ENCODE measurements at regions not wholly inside any gene's neighbourhood (a gene's known extent, or its start where the extent isn't known, plus 50 kb on each side); places are given as distances from the start of the nearest gene placed in this dataset.

DNA sequence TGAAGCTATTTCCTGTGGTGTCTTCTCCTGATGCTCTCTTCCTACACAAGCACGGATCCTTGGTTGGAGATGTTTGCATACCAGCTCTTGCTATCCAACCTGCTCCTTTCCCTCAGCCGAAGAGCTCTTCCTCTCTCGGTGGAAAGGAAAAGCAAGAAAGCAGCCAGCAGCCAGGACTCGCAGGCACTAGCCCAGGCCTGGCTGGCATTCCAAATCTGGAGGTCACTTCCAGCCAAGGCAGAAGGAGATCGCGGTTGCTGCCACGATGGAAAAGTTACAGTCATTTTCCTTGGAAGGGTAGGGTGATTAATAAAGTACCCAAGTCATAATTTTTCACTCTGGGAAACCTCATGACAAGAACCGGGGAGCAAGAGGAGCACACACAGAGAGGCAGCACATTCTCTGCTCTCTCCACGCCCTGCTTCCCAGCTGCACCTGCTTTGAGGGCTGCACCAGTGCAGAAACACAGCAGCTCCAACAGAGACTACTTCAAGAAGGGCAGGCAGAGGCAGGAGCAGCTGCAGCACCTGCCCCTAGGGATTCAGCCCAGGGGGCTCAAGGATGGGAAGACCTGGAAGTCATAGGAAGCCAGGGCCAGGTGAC, 399.3 kb downstream of the CADM1 start:
- Histone ChIP-seq H3K4me1 (ENCODE audit: control insufficient read depth, extremely low read depth, insufficient read depth, low read length) (no peaks in the 10 kb centered on the region), H3K9ac (ENCODE audit: control insufficient read depth, extremely low read depth, insufficient read depth, low read length) (no peak overlapping the region), H3K27me3 (ENCODE audit: control insufficient read depth, extremely low read depth, insufficient read depth, low read length) (no peaks in the 10 kb centered on the region), H3K4me2 (ENCODE audit: control insufficient read depth, extremely low read depth, insufficient read depth, low read depth, low read length) (no peak overlapping the region), H2AFZ (ENCODE audit: control insufficient read depth, low read length) (no peak overlapping the region), H3K27ac (ENCODE audit: control insufficient read depth, insufficient read depth, low read length) (no peak overlapping the region), H3K9me3 (ENCODE audit: control insufficient read depth, low read depth, low read length) (no peaks in the 10 kb centered on the region), H3K4me3 (ENCODE audit: control insufficient read depth in 2 of 3, extremely low read depth in 1 of 3, insufficient read depth in 2 of 3, low read depth in 1 of 3, low read length in 3 of 3) (no peak overlapping the region), H4K20me1 (ENCODE audit: control insufficient read depth, extremely low read depth, insufficient read depth, low read length) (no peaks in the 10 kb centered on the region), H3K79me2 (ENCODE audit: control insufficient read depth, insufficient read depth, low read length) (no peaks in the 10 kb centered on the region), H3K9me1 (ENCODE audit: control insufficient read depth, extremely low read depth, insufficient read depth, low read length) (no peaks in the 10 kb centered on the region), H3K36me3 (ENCODE audit: control insufficient read depth in 2 of 2, extremely low read depth in 1 of 2, insufficient read depth in 2 of 2, low read length in 2 of 2) (no peaks in the 10 kb centered on the region)
- no peak for FAIRE-seq
- dilution Hi-C loops (cut with MboI; ENCODE audit: extremely low pct_ligation_motif_present, low sequenced_read_pairs), result no loop called here
- TF ChIP-seq EZH2 (IDR thresholded peaks at IDR 0.05; ENCODE audit: low read length), result no peak
- TF ChIP-seq, protein P1, sequence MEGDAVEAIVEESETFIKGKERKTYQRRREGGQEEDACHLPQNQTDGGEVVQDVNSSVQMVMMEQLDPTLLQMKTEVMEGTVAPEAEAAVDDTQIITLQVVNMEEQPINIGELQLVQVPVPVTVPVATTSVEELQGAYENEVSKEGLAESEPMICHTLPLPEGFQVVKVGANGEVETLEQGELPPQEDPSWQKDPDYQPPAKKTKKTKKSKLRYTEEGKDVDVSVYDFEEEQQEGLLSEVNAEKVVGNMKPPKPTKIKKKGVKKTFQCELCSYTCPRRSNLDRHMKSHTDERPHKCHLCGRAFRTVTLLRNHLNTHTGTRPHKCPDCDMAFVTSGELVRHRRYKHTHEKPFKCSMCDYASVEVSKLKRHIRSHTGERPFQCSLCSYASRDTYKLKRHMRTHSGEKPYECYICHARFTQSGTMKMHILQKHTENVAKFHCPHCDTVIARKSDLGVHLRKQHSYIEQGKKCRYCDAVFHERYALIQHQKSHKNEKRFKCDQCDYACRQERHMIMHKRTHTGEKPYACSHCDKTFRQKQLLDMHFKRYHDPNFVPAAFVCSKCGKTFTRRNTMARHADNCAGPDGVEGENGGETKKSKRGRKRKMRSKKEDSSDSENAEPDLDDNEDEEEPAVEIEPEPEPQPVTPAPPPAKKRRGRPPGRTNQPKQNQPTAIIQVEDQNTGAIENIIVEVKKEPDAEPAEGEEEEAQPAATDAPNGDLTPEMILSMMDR (optimal IDR thresholded peaks at IDR 0.05 in 1 of 3, IDR thresholded peaks at IDR 0.05 in 1 of 3, conservative IDR thresholded peaks at IDR 0.05 in 1 of 3; ENCODE audit: extremely low read depth in 1 of 3, insufficient read depth in 2 of 3, low read length in 3 of 3), result no peak
- DNase-seq (ENCODE audit: low read depth, low spot score), result no peak

DNA sequence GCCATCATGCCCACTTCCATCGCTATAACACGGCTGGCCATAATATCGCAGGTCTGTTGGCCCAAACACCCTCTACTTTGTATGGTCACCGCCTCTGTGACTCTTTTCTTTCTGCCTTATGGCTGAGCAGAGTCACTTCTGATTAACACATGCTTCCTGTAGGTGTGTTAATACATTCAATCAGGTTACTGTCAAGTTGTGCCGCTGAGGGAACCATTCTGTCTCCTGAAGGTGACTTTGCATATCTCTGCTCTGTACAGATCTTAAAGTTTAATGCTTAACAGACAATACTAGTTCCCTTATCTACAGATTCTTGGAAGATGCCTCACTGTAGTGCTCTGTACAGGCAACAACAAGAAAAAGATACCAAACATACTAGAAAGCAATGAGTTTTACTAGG, 393.1 kb downstream of the CADM1 start:
- no peaks in the 10 kb centered on the region for H3K9me3 ChIP-seq (ENCODE audit: control insufficient read depth, low read depth, low read length)
- DNase-seq (ENCODE audit: low read depth, low spot score) (no peak), FAIRE-seq (no peak)
- no peaks in the 10 kb centered on the region for H3K9me1 ChIP-seq (ENCODE audit: control insufficient read depth, extremely low read depth, insufficient read depth, low read length)
- no peak overlapping the region for H3K4me3 ChIP-seq (ENCODE audit: control insufficient read depth in 2 of 3, extremely low read depth in 1 of 3, insufficient read depth in 2 of 3, low read depth in 1 of 3, low read length in 3 of 3)
- no peak overlapping the region for H3K9ac ChIP-seq (ENCODE audit: control insufficient read depth, extremely low read depth, insufficient read depth, low read length)
- no peak overlapping the region for H3K27ac ChIP-seq (ENCODE audit: control insufficient read depth, insufficient read depth, low read length)
- H3K36me3 ChIP-seq (ENCODE audit: control insufficient read depth in 2 of 2, extremely low read depth in 1 of 2, insufficient read depth in 2 of 2, low read length in 2 of 2), result no peaks in the 10 kb centered on the region
- no peaks in the 10 kb centered on the region for H3K79me2 ChIP-seq (ENCODE audit: control insufficient read depth, insufficient read depth, low read length)
- dilution Hi-C loops (cut with MboI; ENCODE audit: extremely low pct_ligation_motif_present, low sequenced_read_pairs), result no loop called here
- H3K4me1 ChIP-seq (ENCODE audit: control insufficient read depth, extremely low read depth, insufficient read depth, low read length), result no peaks in the 10 kb centered on the region
- no peaks in the 10 kb centered on the region for H4K20me1 ChIP-seq (ENCODE audit: control insufficient read depth, extremely low read depth, insufficient read depth, low read length)
- TF ChIP-seq, protein P1 (optimal IDR thresholded peaks at IDR 0.05 in 1 of 3, IDR thresholded peaks at IDR 0.05 in 1 of 3, conservative IDR thresholded peaks at IDR 0.05 in 1 of 3; ENCODE audit: extremely low read depth in 1 of 3, insufficient read depth in 2 of 3, low read length in 3 of 3), result no peak
- TF ChIP-seq EZH2 (IDR thresholded peaks at IDR 0.05; ENCODE audit: low read length), result no peak
- H3K27me3 ChIP-seq (ENCODE audit: control insufficient read depth, extremely low read depth, insufficient read depth, low read length), result no peaks in the 10 kb centered on the region
- no peak overlapping the region for H3K4me2 ChIP-seq (ENCODE audit: control insufficient read depth, extremely low read depth, insufficient read depth, low read depth, low read length)
- H2AFZ ChIP-seq (ENCODE audit: control insufficient read depth, low read length), result no peak overlapping the region

Measured in keratinocyte (primary cell).